ENCODE measurements at regions not wholly inside any gene's neighbourhood (a gene's known extent, or its start where the extent isn't known, plus 50 kb on each side); places are given as distances from the start of the nearest gene placed in this dataset.
"Not testable (repeated sequence)": the region's sequence is repeated elsewhere in the genome, so short reads cannot be mapped to it uniquely, and the experiment has no call there.

GRCh38 chr10:109174526-109174925, 748.8 kb downstream of the XPNPEP1 start:
- DNase-seq = no peak

DNA sequence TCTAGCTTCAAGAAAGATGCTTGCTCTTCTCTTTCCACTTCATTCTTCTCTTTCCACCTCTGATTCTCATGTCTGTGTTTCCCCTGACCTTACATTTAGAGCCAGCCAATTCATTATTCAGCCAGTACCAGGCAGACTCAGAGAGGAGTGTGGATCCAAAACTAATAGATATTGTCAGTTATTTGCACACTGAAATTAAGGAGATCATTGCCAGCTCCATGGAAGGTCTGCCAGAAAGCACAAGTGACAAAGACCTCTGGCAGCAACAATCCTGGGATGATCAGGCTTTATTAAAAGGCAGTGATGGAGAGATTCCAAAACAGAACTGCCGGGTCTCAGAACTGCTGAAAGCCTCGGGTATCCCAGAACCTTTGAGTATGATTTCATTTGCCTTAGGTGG, 749.4 kb downstream of the XPNPEP1 start:
- peak; percentile 8 for DNase-seq

GRCh38 chr10:109173121-109173520, 750.2 kb downstream of the XPNPEP1 start:
- DNase-seq = peak; percentile 32

GRCh38 chr10:109166935-109167334, 756.4 kb downstream of the XPNPEP1 start:
- no peak for DNase-seq

GRCh38 chr10:109159351-109159750, 764.0 kb downstream of the XPNPEP1 start:
- DNase-seq = no peak

DNA sequence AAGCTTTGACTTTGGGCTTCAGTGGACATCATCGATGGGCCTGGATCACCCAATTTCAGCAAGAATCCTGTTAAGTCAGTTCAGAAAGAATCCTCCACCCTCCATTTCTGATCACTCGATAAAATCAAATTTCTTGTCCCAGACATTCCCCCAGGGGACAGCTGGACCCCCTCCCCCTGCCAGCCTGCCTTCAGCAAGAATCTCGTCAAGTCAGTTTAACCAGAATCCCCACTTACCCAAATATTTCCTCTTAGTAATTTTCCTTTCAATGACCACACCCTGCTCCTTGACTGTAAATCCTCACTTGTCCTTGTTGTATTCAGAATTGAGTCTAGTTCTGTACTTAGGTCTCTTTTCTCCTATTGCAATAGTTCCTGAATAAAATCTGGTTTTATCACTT, 766.9 kb downstream of the XPNPEP1 start:
- no peak for DNase-seq

DNA sequence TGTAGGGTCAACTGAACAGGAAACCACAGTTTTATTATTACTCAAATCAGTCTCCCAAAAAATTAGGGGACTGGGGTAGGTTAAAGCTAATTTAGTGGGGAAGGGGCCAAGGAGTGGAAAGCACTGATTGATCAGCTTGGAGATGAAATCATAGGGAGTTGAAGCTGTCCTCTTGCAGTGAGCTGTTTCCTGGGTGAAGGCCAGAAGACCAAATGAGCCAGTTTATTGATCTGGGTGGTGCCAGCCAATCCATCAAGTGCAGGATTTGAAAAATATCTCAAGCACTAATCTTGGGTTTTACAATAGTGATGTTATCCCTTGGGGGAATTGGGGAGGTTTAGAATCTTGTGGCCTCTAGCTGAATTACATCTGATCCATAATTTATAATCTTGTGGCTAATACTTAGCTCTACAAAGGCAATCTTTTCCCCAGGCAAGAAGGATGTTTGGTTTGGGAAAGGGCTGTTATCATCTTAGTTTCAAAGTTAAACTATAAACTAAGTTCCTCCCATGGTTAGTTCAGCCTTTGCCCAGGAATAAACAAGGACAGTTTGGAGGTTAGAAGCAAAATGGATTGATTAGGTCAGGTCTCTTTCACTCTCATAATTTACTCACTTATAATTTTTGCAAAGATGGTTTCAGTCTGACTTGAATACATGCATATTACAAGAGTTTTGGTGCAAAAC, 773.5 kb downstream of the XPNPEP1 start:
- peak; percentile 1 for DNase-seq

DNA sequence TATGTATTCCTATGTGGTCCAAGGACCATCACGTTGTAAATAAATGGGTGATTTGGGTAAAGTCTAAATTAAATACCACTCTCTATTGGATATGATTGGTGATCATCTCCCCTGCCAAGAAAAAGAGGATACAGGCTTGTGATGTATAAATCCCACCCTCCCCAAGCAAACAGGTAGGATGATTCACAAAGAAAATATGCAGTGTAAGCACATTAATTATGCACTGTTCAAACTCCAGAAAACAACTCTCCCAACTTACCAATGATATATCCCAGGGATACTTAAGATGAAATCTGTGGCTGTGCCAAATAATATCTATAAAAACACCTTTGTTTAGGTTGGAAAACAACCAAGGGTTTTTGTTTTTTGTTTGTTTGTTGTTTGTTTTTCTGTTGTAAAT, 795.9 kb downstream of the XPNPEP1 start:
- no peak for DNase-seq

DNA sequence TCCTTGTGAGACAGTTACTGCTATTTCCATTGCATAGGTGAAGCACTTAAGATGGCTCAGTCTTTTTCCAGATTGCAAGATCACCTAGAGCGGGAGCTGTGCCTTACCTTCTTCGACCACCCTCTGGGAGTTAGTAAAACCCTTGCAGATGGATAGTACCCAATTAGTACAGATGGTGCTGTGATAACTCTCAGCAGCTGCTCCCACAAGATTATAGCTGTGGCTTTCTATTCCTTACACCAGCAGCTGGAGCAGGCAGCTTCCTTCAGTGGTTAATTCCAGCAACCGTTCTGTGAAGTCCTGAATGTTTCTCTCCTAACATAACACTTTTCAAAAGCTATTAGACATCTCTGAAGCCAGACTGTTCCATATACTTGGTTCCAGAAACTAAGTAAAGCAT, 796.8 kb downstream of the XPNPEP1 start:
- DNase-seq = peak; percentile 6

- peak; percentile 8 for DNase-seq
Observed at GRCh38 chr10:109126016-109126415, 797.3 kb downstream of the XPNPEP1 start.

- no peak for DNase-seq
Observed at GRCh38 chr10:109115179-109115578, 808.1 kb downstream of the XPNPEP1 start.

DNA sequence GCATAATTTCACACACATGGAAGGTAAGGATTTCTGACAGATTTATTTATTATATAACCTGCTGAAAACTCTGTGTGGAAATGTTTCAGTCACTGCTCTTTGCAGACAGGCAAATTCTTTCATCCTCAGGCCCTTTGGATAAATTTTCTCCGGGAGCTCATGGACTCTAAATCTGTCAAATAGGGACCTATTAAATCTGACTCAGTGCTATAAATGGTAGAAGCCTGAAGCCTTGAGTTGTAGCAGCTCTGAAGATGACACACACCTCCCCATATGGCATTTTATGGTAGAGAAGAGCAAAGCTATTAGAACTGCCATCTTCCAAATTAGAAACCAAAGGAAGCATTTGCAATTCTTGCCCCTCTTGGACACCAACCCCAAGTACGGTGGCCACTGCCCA, 808.7 kb downstream of the XPNPEP1 start:
- no peak for DNase-seq

- DNase-seq = no peak
Observed at GRCh38 chr10:109106604-109107003, 816.7 kb downstream of the XPNPEP1 start.

DNA sequence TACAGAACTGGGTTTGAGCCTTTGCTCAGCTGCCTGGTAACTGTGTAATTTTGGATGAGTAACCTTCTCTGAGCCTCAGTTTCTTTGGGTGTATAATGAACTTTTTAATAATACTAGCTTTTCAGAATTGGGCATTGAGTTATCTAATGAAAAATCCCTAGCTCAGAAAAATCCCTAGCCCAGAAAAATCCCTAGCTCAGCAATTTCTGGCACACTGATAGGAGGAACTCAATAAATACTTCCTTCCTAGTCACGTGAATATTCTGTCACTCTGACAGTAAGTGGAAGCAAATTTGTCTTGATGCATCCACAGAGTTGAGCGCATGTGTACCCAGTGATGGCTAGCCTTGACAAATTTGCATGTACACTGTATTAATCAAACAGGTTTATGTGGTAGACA, 817.6 kb downstream of the XPNPEP1 start:
- DNase-seq = no peak

GRCh38 chr10:109104806-109105205, 818.5 kb downstream of the XPNPEP1 start:
- no peak for DNase-seq

DNA sequence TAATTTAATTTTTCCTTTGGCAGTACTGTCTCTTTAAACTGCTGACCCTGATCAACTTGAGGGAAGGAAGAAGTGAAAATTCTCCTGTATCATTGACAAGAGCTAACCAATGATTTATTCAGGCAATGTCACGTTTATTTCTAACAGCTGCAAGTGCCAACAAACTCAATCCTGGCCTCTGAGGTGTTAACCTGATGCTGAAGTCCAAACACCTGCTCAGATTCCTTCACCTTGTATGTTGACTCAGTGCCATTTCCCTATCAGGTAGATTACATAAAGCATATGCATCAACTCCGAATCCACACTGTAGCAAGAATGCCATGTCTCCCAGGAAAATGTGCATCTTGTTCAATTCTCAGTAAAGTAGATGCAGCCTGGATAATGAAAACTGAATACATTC, 820.0 kb downstream of the XPNPEP1 start:
- no peak for DNase-seq

DNA sequence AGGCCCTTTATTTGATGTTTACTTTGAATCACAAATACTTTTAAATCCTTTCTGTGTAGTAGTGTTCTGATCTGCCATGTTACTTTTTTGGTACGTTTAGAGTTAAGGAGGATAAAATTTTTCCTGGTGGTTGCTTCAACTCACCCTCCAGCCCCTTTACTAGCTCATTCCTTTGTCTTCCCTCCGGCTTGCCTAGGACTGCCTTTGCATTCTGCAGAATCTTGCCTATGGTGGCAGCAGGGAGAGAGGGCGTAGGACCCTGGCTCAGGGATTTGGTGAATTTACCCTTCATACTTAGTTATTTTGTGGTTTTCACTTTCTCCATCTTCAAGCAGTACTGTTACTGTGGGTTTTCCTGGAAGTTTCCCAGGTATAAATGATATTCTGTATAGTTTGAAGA, 833.5 kb downstream of the XPNPEP1 start:
- no peak for DNase-seq

DNA sequence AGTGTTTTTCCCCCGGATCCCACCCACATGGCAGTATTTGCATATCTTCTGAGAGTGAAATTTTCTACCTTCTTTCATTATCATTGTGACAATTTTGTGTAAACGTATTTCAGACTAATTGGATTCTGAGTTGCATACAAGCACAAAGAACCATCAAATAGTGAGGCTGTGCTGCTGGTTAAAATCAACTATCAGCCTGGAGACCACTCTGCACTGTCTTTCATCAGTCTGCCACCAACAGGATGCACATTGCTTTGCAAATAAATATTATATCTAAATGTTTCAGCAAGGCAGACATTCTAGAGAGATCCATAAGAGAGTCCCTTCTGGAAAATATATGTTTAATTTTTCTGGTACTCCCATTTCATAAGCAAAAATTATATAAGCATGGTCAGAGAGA, 851.8 kb downstream of the XPNPEP1 start:
- peak; percentile 11 for DNase-seq

- DNase-seq = no peak
Observed at GRCh38 chr10:109070492-109070891, 852.8 kb downstream of the XPNPEP1 start.

GRCh38 chr10:109067031-109067430, 856.3 kb downstream of the XPNPEP1 start:
- no peak for DNase-seq

- no peak for DNase-seq
Observed at GRCh38 chr10:109065821-109066220, 857.5 kb downstream of the XPNPEP1 start.

DNA sequence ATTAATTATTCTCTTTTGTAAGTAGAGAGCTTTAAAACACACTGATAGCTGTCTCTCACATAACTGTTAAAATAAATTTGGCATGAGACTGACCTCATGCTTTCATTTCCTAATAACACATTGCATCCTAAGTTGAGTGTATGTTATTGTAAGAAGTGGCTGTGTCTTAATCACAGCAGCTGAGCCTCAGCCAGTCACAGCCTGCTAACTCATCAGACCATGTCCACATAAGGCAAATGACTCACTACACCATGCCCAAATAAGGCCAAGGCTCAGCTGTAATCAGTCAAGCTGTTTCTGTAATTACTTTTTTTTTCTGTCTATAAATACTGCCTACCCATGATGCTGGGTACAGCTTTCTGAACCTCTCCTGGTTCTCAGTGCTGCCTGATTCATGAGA, 860.9 kb downstream of the XPNPEP1 start:
- DNase-seq = no peak

DNA sequence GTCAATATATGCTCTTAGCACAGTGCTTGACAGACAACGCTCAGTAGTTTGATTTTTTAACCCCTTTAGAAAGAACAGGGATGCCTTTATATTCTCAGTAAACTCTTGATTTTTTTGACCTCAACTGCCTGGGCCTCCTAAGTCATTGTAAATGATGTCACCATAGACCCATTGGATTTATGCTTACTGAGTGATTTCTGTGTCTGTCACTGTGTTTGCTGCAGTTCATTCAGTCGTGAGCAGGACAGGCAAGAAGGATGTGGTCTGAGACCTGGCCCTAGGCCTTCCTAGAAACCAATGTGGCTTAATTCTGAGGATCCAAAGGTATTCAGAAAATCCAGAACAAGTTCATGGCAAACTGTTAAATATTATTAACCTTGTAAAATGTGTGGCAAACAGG, 868.1 kb downstream of the XPNPEP1 start:
- DNase-seq = no peak

DNA sequence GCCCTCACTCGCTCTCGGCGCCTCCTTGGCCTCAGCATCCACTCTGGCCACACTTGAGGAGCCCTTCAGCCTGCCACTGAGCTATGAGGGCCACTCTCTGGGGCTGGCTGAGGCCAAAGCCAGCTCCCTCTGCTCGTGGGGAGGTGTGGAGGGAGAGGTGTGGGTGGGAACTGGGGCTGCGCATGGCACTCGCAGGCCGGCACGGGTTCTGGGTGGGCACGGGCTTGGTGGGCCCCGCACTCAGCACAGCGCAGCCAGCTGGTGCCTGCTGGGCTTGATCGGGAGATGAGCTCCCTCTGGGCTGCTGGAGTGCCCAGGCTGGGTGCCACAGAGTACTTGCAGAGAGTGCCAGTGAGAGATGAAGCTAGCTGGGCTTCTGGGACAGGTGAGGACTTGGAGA, 875.5 kb downstream of the XPNPEP1 start:
- no peak for DNase-seq

DNA sequence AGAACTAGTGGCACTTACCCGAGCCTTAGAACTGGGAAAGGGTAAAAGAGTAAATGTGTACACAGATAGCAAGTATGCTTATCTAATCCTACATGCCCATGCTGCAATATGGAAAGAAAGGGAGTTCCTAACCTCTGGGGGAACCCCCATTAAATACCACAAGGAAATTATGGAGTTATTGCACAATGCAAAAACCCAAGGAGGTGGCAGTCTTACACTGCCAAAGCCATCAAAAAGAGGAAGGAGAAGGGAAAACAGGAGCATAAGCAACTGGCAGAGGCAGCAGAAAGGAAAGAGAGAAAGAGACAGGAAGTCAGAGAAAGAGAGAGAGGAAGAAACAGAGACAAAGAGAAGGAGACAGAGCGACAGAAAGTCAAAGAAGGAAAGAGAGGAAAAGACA, 876.9 kb downstream of the XPNPEP1 start:
- DNase-seq = not testable (repeated sequence)

Measured in eye (tissue), 1 donor.